IMR-90 (cell line): ENCODE measurements at regions not wholly inside any gene's neighbourhood (a gene's known extent, or its start where the extent isn't known, plus 50 kb on each side); places are given as distances from the start of the nearest gene placed in this dataset.

ENCODE experiments used
- ATAC-seq: fragments of 200-7000 bp; cut with Tn5 transposase; 2 replicates; pipeline ENCODE4 v1.9.1; 2020; ENCODE audit warnings: low read depth, mild to moderate bottlenecking, moderate library complexity
- BruUV-seq: library from RNA; stranded (reverse); fragments of 400-500 nt; replicated peaks from 2 replicates; lab custom pipeline; 2021; lab: Mats Ljungman, UMichigan
- CTCF ChIA-PET: fragments of 300-600 bp; formaldehyde crosslinking; extraction: SDS; loops from one replicate; lab custom pipeline; 2021; ENCODE audit warnings: antibody characterized with exemption; lab: Yijun Ruan, JAX
- POLR2A ChIA-PET: fragments of 300-600 bp; sonication (Branson Sonifier 250); formaldehyde crosslinking; loops from one replicate; lab custom pipeline; 2022; ENCODE audit warnings: antibody characterized with exemption; ENCODE audit not compliant: unreplicated experiment; lab: Charles Lee
- DNase-seq: peaks from one replicate; pipeline ENCODE4 v3.0.0; 2013
- H2AFZ ChIP-seq: replicated peaks from 2 replicates; pipeline ENCODE3; 2013; ENCODE audit warnings: low read length, mild to moderate bottlenecking; ENCODE audit not compliant: poor library complexity
- H2AK5ac ChIP-seq: 2 replicates; pipeline ENCODE4 v1.6.1; 2013; ENCODE audit warnings: low read depth, low read length, inconsistent platforms
- H2AK9ac ChIP-seq: replicated peaks from 2 replicates; pipeline ENCODE3; 2013; ENCODE audit warnings: mild to moderate bottlenecking, low read depth, low read length, moderate library complexity; ENCODE audit not compliant: poor library complexity
- H2BK120ac ChIP-seq: 2 replicates; pipeline ENCODE4 v1.6.1; 2013; ENCODE audit warnings: low read depth, low read length, inconsistent platforms
- H2BK15ac ChIP-seq: 3 replicates; pipeline ENCODE4 v1.6.1; 2013; ENCODE audit warnings: low read depth, low read length, inconsistent platforms
- H2BK20ac ChIP-seq: 2 replicates; pipeline ENCODE4 v1.6.1; 2013; ENCODE audit warnings: low read depth, mild to moderate bottlenecking, inconsistent platforms, low read length, moderate library complexity
- H2BK5ac ChIP-seq: 2 replicates; pipeline ENCODE4 v1.6.1; 2013; ENCODE audit warnings: mild to moderate bottlenecking, low read depth, low read length, inconsistent platforms; ENCODE audit not compliant: poor library complexity, severe bottlenecking
- H3K14ac ChIP-seq: replicated peaks from 2 replicates; pipeline ENCODE4 v1.6.1; 2013; ENCODE audit warnings: low read depth, low read length, inconsistent platforms
- H3K18ac ChIP-seq: 2 replicates; pipeline ENCODE4 v1.6.1; 2013; ENCODE audit warnings: low read depth, low read length, control low read depth
- H3K23ac ChIP-seq: 2 replicates; pipeline ENCODE4 v1.6.1; 2013; ENCODE audit warnings: low read depth, low read length, inconsistent platforms
- H3K27ac ChIP-seq: 2 replicates; pipeline ENCODE4 v1.5.1; 2013; ENCODE audit warnings: mild to moderate bottlenecking, control low read depth, low read length; ENCODE audit not compliant: insufficient read depth
- H3K27me3 ChIP-seq: 2 replicates; pipeline ENCODE4 v1.6.1; 2013; ENCODE audit warnings: low read length; ENCODE audit not compliant: control insufficient read depth, insufficient read depth
- H3K36me3 ChIP-seq: 2 replicates; pipeline ENCODE4 v1.6.1; 2013; ENCODE audit warnings: low read length, mixed read lengths; ENCODE audit not compliant: control insufficient read depth, insufficient read depth
- H3K4ac ChIP-seq: 2 replicates; pipeline ENCODE4 v1.6.1; 2013; ENCODE audit warnings: low read depth, low read length, inconsistent platforms
- H3K4me1 ChIP-seq: 2 replicates; pipeline ENCODE4 v1.6.1; 2013; ENCODE audit warnings: low read length, mixed read lengths; ENCODE audit not compliant: control insufficient read depth, insufficient read depth
- H3K4me2 ChIP-seq: 2 replicates; pipeline ENCODE4 v1.6.1; 2013; ENCODE audit warnings: low read depth, mild to moderate bottlenecking, control low read depth, low read length, moderate library complexity
- H3K4me3 ChIP-seq: 2 replicates; pipeline ENCODE4 v1.5.1; 2013; ENCODE audit warnings: low read depth, mild to moderate bottlenecking, control low read depth, low read length, moderate library complexity; ENCODE audit not compliant: insufficient read depth
- H3K56ac ChIP-seq: 2 replicates; pipeline ENCODE4 v1.6.1; 2013; ENCODE audit warnings: low read length, inconsistent platforms; ENCODE audit not compliant: insufficient read depth; ENCODE audit errors: extremely low read depth
- H3K79me1 ChIP-seq, 2 experiments: 2 replicates each; pipeline ENCODE4 v1.6.1; 2013; ENCODE audit warnings: low read length in 2 of 2, inconsistent platforms in 1 of 2, low read depth in 1 of 2
- H3K9ac ChIP-seq: 2 replicates; pipeline ENCODE4 v1.6.1; 2013; ENCODE audit warnings: low read depth, low read length, control low read depth
- H3K9me1 ChIP-seq: 2 replicates; pipeline ENCODE4 v1.6.1; 2013; ENCODE audit warnings: low read length, inconsistent platforms; ENCODE audit not compliant: insufficient read depth
- H3K9me3 ChIP-seq: 2 replicates; pipeline ENCODE4 v1.6.1; 2013; ENCODE audit warnings: low read length; ENCODE audit not compliant: control insufficient read depth, insufficient read depth
- H4K20me1 ChIP-seq: 2 replicates; pipeline ENCODE4 v1.6.1; 2013; ENCODE audit warnings: low read length, inconsistent platforms; ENCODE audit not compliant: insufficient read depth
- H4K5ac ChIP-seq: 2 replicates; pipeline ENCODE4 v1.6.1; 2013; ENCODE audit warnings: mild to moderate bottlenecking, low read depth, low read length, control low read depth
- H4K8ac ChIP-seq, 2 experiments: 2 replicates each; pipeline ENCODE4 v1.6.1; 2013; ENCODE audit warnings: low read depth in 2 of 2, low read length in 2 of 2, control low read depth in 1 of 2, inconsistent platforms in 1 of 2
- H4K91ac ChIP-seq: 2 replicates; pipeline ENCODE4 v1.6.1; 2013; ENCODE audit warnings: low read depth, low read length, inconsistent platforms; ENCODE audit not compliant: insufficient read depth
- CEBPB ChIP-seq: IDR thresholded peaks from 2 replicates; pipeline ENCODE4 v1.6.1; 2012; ENCODE audit warnings: low read depth, low read length, improper control_type of control experiment
- CHD1 ChIP-seq: IDR thresholded peaks from 2 replicates; pipeline ENCODE4 v1.6.1; 2012; ENCODE audit warnings: low read depth, low read length, improper control_type of control experiment
- WGBS, 2 experiments: methylation state at CpG; one replicate each; pipeline versions ENCODE4 v1.1.5 to v1.1.7; 2013; ENCODE audit warnings: missing lambda C conversion rate in 2 of 2; ENCODE audit not compliant: insufficient read length in 1 of 2; ENCODE audit errors: extremely low coverage in 2 of 2; 5-methylcytosine and 5-hydroxymethylcytosine counted together
- dilution Hi-C: fragments of 300-500 bp; cut with HindIII; formaldehyde crosslinking; loops from one replicate; pipeline ENCODE4 v1.14.3; 2018; ENCODE audit warnings: low sequenced_read_pairs; ENCODE audit not compliant: unreplicated experiment
- in situ Hi-C: fragments of 300-500 bp; cut with MboI; formaldehyde crosslinking; loops from 3 replicates; pipeline ENCODE4 v1.14.3; 2019; ENCODE audit warnings: low sequenced_read_pairs, inconsistent platforms, mixed read lengths
- intact Hi-C: fragments of 100-400 bp; cut with micrococcal nuclease; formaldehyde crosslinking; loops from 2 replicates; pipeline ENCODE4 v1.10.0; 2022

DNA sequence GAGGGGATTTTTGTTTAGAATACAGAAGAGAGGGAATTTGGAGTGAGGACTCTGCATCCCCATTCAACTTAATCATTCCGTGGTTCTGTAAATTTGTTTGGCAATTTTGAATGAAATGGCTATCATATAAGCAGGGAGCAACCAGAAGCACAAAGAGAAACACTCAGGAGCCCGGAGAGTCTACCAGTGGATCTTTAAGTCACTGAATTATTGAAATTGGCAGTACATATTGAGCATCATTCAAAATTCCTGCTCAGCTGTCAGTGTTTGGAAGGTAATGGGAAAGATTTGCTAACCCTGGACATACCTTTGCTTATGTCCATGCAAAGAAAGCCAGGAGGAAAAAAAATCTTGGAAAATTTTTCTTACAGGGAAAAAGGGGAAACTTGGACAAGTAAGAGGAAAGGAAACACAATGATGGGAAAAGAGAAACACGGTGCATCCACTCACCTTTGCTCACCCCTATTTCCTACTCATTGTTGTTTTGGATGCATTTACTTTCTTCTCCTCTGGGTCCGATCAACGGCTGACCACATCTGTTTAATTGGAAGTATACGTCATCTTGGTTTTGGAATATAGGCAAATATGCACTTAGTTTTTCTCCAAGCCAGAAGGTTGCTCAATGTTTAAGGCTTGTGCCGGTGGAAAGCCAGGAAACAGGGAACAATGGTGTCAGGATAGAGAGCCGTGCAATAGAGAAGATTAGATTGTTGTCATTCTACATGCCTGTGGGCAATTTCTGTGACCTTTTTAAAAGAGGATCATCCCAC lies 243.0 kb upstream of the LYPLAL1 start:
- H2BK20ac ChIP-seq = no peak overlapping the region
- intact Hi-C loops (no loop called here), in situ Hi-C loops (no loop called here), dilution Hi-C loops (no loop called here)
- H3K14ac ChIP-seq = no peak overlapping the region
- DNase-seq = peak; percentile 78
- no peak for ATAC-seq
- no peak overlapping the region for H3K4ac ChIP-seq
- H2BK120ac ChIP-seq = no peak overlapping the region
- H2AFZ ChIP-seq = no peak overlapping the region
- no peak overlapping the region for H3K27ac ChIP-seq
- H3K9ac ChIP-seq = no peak overlapping the region
- no peak overlapping the region for H2AK5ac ChIP-seq
- H4K8ac ChIP-seq = no peak overlapping the region
- ChIA-PET POLR2A (no interaction called here), CTCF (no interaction called here)
- no peak overlapping the region for H3K4me2 ChIP-seq
- no peak overlapping the region for H4K91ac ChIP-seq
- no peaks in the 10 kb centered on the region for H3K4me1 ChIP-seq
- BruUV-seq = no TSS peak
- no peak overlapping the region for H2BK15ac ChIP-seq
- no peak overlapping the region for H4K5ac ChIP-seq
- no peaks in the 10 kb centered on the region for H3K27me3 ChIP-seq
- H2BK5ac ChIP-seq = no peak overlapping the region
- no peak overlapping the region for H3K23ac ChIP-seq
- H3K9me3 ChIP-seq = no peaks in the 10 kb centered on the region; the same call in 1 of the 2 replicates
- H3K36me3 ChIP-seq = no peaks in the 10 kb centered on the region
- no peak overlapping the region for H2AK9ac ChIP-seq
- no peak overlapping the region for H3K56ac ChIP-seq
- no peaks in the 10 kb centered on the region for H3K79me1 ChIP-seq
- H3K18ac ChIP-seq = no peak overlapping the region
- WGBS, 2 experiments = 100% methylated on average over 1 of the region's 8 CpGs; no CpG with 5 or more reads in 1 of the 2 experiments
- no peaks in the 10 kb centered on the region for H4K20me1 ChIP-seq
- H3K4me3 ChIP-seq = no peak overlapping the region
- peak; percentile 66 for TF ChIP-seq CEBPB
- TF ChIP-seq CHD1 = no peak
- H3K9me1 ChIP-seq = no peaks in the 10 kb centered on the region
